HG02852 (cell line): ENCODE measurements at regions not wholly inside any gene's neighbourhood (a gene's known extent, or its start where the extent isn't known, plus 50 kb on each side); places are given as distances from the start of the nearest gene placed in this dataset.
"Not testable (repeated sequence)": the region's sequence is repeated elsewhere in the genome, so short reads cannot be mapped to it uniquely, and the experiment has no call there.

Source experiments
- ATAC-seq: cut with Tn5 transposase; IDR thresholded peaks from one replicate; pipeline ENCODE4 v1.9.1; 2021; ENCODE audit warnings: mild to moderate bottlenecking, moderate library complexity; ENCODE audit not compliant: unreplicated experiment

- not testable (repeated sequence) for ATAC-seq
Observed at GRCh38 chr16:60605652-60606051, 1430.6 kb downstream of the CDH8 start.

GRCh38 chr16:60605176-60605575 is 1431.1 kb downstream of the CDH8 start:
- ATAC-seq: no peak

GRCh38 chr16:60586493-60586892 is 1449.7 kb downstream of the CDH8 start:
- ATAC-seq: no peak

- ATAC-seq: no peak
Observed at GRCh38 chr16:60582528-60582927, 1453.7 kb downstream of the CDH8 start.

- ATAC-seq: no peak
Observed at GRCh38 chr16:60566901-60567300, 1469.3 kb downstream of the CDH8 start.

- no peak for ATAC-seq
Observed at GRCh38 chr16:60564588-60564987, 1471.7 kb downstream of the CDH8 start.

GRCh38 chr16:60563166-60563565 is 1473.1 kb downstream of the CDH8 start:
- no peak for ATAC-seq

- no peak for ATAC-seq
Observed at GRCh38 chr16:60558936-60559335, 1477.3 kb downstream of the CDH8 start.

GRCh38 chr16:60553090-60553757 is 1483.0 kb downstream of the CDH8 start:
- no peak for ATAC-seq

GRCh38 chr16:60541535-60541934 is 1494.7 kb downstream of the CDH8 start:
- no peak for ATAC-seq

- no peak for ATAC-seq
Observed at GRCh38 chr16:60510941-60511340, 1525.3 kb downstream of the CDH8 start.

- no peak for ATAC-seq
Observed at GRCh38 chr16:60510208-60510607, 1526.0 kb downstream of the CDH8 start.

- no peak for ATAC-seq
Observed at GRCh38 chr16:60491273-60491672, 1545.0 kb downstream of the CDH8 start.

GRCh38 chr16:60485872-60486489 is 1550.3 kb downstream of the CDH8 start:
- no peak for ATAC-seq

GRCh38 chr16:60484901-60485300 is 1551.3 kb downstream of the CDH8 start:
- ATAC-seq: no peak

- no peak for ATAC-seq
Observed at GRCh38 chr16:60481591-60481990, 1554.6 kb downstream of the CDH8 start.

GRCh38 chr16:60478810-60479209 is 1557.4 kb downstream of the CDH8 start:
- ATAC-seq: no peak

GRCh38 chr16:60463986-60464385 is 1572.3 kb downstream of the CDH8 start:
- no peak for ATAC-seq

- no peak for ATAC-seq
Observed at GRCh38 chr16:60459463-60459862, 1576.8 kb downstream of the CDH8 start.

- ATAC-seq: no peak
Observed at GRCh38 chr16:60458255-60458654, 1578.0 kb downstream of the CDH8 start.

- ATAC-seq: no peak
Observed at GRCh38 chr16:60452646-60453045, 1583.6 kb downstream of the CDH8 start.

GRCh38 chr16:60438894-60439293 is 1597.3 kb downstream of the CDH8 start:
- no peak for ATAC-seq

- ATAC-seq: no peak
Observed at GRCh38 chr16:60432472-60432871, 1603.8 kb downstream of the CDH8 start.
